ENCODE measurements at regions not wholly inside any gene's neighbourhood (a gene's known extent, or its start where the extent isn't known, plus 50 kb on each side); places are given as distances from the start of the nearest gene placed in this dataset.

DNA sequence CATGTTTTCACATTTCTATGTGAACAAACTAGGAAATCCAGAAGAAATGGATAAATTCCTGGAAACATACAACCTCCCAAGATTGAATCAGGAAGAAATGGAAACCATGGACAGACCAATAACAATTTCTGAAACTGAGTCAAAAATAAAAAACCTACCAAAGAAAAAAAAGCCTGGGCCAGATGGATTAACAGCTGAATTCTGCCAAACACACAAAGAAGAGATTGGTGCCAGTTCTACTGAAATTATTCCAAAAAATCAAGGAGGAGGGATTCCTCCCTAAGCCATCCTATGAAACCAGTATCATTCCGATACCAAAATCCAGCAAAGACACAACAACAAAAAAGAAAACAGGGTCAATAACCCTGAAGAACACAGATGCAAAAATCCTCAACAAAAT, 166.9 kb upstream of the FBXL7 start:
- TF ChIP-seq CTCF (IDR thresholded peaks at IDR 0.05; ENCODE audit: low read length), result no peak
- TF ChIP-seq EZH2 (optimal IDR thresholded peaks at IDR 0.05; ENCODE audit: low read depth, low read length), result no peak
- no peak for TF ChIP-seq EZH2phosphoT487 (IDR thresholded peaks at IDR 0.05; ENCODE audit: low read length)

Data from MM.1S (cell line).